Naive thymus-derived CD8-positive, alpha-beta T cell (primary cell): ENCODE measurements at regions not wholly inside any gene's neighbourhood (a gene's known extent, or its start where the extent isn't known, plus 50 kb on each side); places are given as distances from the start of the nearest gene placed in this dataset.

ENCODE experiments used
- ATAC-seq, 2 donors: fragments of 150-1000 bp; cut with Tn5 transposase in 1 of 2; sonication (Bioruptor Pico), chemical (Tn5 transposase) in 1 of 2; 1 replicate in 1 of 2; 2 replicates in 1 of 2; pipeline ENCODE4 v1.10.0; 2021; ENCODE audit warnings: mild to moderate bottlenecking in 2 of 2, moderate library complexity in 2 of 2
- POLR2A ChIA-PET: fragments of 350-600 bp; sonication (Branson Sonifier 250); formaldehyde crosslinking; loops from one replicate; lab custom pipeline; 2021; ENCODE audit warnings: antibody characterized with exemption; lab: Charles Lee
- DNase-seq, 10 donors: peaks; one replicate each; pipeline versions ENCODE4 v3.0.0 to v3.0.0-alpha.2; 2020 to 2022
- H3K27ac Mint-ChIP-seq, 10 donors: one replicate each; pipeline ENCODE4 v1.8.0; 2020 to 2022; ENCODE audit warnings: mild to moderate bottlenecking in 10 of 10, mixed read lengths in 10 of 10, moderate library complexity in 4 of 10, inconsistent platforms in 1 of 10
- H3K27me3 Mint-ChIP-seq, 5 donors: one replicate each; pipeline ENCODE4 v1.8.0; 2021 to 2022; ENCODE audit warnings: mixed read lengths in 5 of 5
- H3K36me3 Mint-ChIP-seq, 3 donors: one replicate each; pipeline ENCODE4 v1.8.0; 2020 to 2022; ENCODE audit warnings: mixed read lengths in 3 of 3, mild to moderate bottlenecking in 2 of 3, inconsistent platforms in 1 of 3
- H3K4me1 Mint-ChIP-seq, 4 donors: one replicate each; pipeline ENCODE4 v1.8.0; 2021 to 2022; ENCODE audit warnings: mixed read lengths in 4 of 4
- H3K4me3 Mint-ChIP-seq, 10 donors: one replicate each; pipeline ENCODE4 v1.8.0; 2020 to 2022; ENCODE audit warnings: mild to moderate bottlenecking in 10 of 10, mixed read lengths in 10 of 10, moderate library complexity in 6 of 10, inconsistent platforms in 1 of 10
- H3K9me3 Mint-ChIP-seq, 9 donors: one replicate each; pipeline ENCODE4 v1.8.0; 2020 to 2022; ENCODE audit warnings: mixed read lengths in 9 of 9, mild to moderate bottlenecking in 3 of 9, inconsistent platforms in 1 of 9, moderate library complexity in 1 of 9

GRCh38 chr13:94968757-94969086, 256.4 kb upstream of the SOX21 start:
- Mint-ChIP-seq H3K4me3 (peak overlapping the region in 9 of 10 donors; percentile 9 to 78 (median 57)), H3K4me1 (peaks cover 2 to 11% (median 8%) of the 10 kb centered on the region in 4 donors), H3K36me3 (peaks cover 0 to 1% (median 0%) of the 10 kb centered on the region in 3 donors), H3K27ac (peak overlapping the region in 1 of 10 donors; percentile 65), H3K27me3 (peaks cover 19 to 60% (median 39%) of the 10 kb centered on the region in 5 donors), H3K9me3 (no peaks in the 10 kb centered on the region)
- POLR2A ChIA-PET = no interaction called here
- DNase-seq = no peak
- ATAC-seq = no peak

- POLR2A ChIA-PET = no interaction called here
- Mint-ChIP-seq H3K9me3 (no peaks in the 10 kb centered on the region), H3K4me3 (peak overlapping the region in 9 of 10 donors; percentile 12 to 78 (median 57)), H3K36me3 (peaks cover 0 to 3% (median 1%) of the 10 kb centered on the region in 3 donors), H3K4me1 (peaks cover 2 to 11% (median 8%) of the 10 kb centered on the region in 4 donors), H3K27me3 (peaks cover 25 to 65% (median 43%) of the 10 kb centered on the region in 5 donors), H3K27ac (peak overlapping the region in 1 of 10 donors; percentile 65)
- ATAC-seq (peak in 1 of 2 donors; percentile 39), DNase-seq (no peak)
Observed at GRCh38 chr13:94968040-94968756, 255.9 kb upstream of the SOX21 start.

- DNase-seq (peak in 1 of 10 donors; percentile 10), ATAC-seq (peak; percentile 32 to 47)
- peak overlapping the region in 8 of 10 donors; percentile 32 to 69 (median 56) for H3K4me3 Mint-ChIP-seq
Observed at GRCh38 chr13:94967183-94968039, 255.1 kb upstream of the SOX21 start.

DNA sequence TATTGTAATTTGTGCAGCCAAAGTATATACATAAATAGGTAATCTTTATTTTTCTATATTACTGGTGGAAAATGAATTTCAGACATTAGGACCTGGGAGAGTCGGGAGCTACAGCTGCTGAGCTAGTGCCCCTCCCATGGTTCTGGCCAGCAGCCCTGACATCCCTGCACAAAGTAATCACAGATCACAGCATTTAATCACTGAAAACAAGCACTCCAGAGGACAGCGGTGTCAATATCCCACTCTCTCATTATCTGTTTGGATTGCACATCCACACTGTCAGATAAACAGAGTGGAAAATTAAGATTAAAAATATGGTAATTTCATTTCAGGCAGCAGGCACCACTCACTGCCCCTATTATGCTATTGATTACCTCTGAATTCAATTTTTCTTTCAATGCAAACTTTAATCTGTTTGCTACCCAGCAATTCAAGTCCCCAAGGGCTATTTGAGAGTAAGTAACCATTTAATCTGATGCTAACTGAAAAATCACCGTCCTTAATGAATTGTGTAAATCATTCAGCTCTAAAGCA, 254.1 kb upstream of the SOX21 start:
- Mint-ChIP-seq H3K9me3 (peaks cover 0 to 3% (median 0%) of the 10 kb centered on the region in 9 donors), H3K36me3 (peaks cover 0 to 3% (median 1%) of the 10 kb centered on the region in 3 donors), H3K4me3 (peak overlapping the region in 4 of 10 donors; percentile 0 to 52 (median 16)), H3K4me1 (peaks cover 2 to 11% (median 8%) of the 10 kb centered on the region in 4 donors), H3K27ac (no peak overlapping the region), H3K27me3 (peaks cover 33 to 82% (median 56%) of the 10 kb centered on the region in 5 donors)
- POLR2A ChIA-PET = no interaction called here
- DNase-seq (no peak), ATAC-seq (no peak)

More at GRCh38 chr13:94967183-94968039, 255.1 kb upstream of the SOX21 start:
- peaks cover 2 to 11% (median 8%) of the 10 kb centered on the region in 4 donors for H3K4me1 Mint-ChIP-seq
- peaks cover 29 to 73% (median 49%) of the 10 kb centered on the region in 5 donors for H3K27me3 Mint-ChIP-seq
- H3K36me3 Mint-ChIP-seq = peaks cover 0 to 3% (median 1%) of the 10 kb centered on the region in 3 donors
- POLR2A ChIA-PET = no interaction called here
- H3K9me3 Mint-ChIP-seq = peaks cover 0 to 3% (median 0%) of the 10 kb centered on the region in 9 donors
- no peak overlapping the region for H3K27ac Mint-ChIP-seq

DNA sequence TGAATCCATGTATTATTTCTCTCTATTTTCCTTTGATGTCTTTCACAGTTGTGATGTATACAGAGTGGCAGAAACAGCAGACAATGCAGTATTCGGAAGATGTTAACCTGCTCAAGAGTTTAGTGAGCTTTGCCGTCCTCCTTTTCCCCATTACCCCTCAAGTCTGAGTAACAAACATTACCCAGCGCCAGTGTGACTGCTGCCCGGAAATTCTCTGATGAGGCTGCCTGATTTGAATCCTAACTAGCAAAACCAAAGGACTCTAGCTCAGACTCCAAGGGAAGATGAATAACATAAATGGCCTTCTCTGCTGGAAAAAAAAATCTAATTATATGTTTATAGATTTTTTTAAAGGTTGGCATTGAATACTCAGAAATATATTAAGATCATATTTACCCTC, 247.3 kb upstream of the SOX21 start:
- Mint-ChIP-seq H3K27ac (no peak overlapping the region), H3K9me3 (peaks cover 0 to 3% (median 0%) of the 10 kb centered on the region in 9 donors), H3K27me3 (peaks cover 15 to 42% (median 20%) of the 10 kb centered on the region in 5 donors), H3K4me3 (no peak overlapping the region), H3K36me3 (peaks cover 0 to 3% (median 1%) of the 10 kb centered on the region in 3 donors), H3K4me1 (no peaks in the 10 kb centered on the region)
- ATAC-seq = no peak
- POLR2A ChIA-PET = no interaction called here
- DNase-seq = no peak

- POLR2A ChIA-PET = no interaction called here
- H3K9me3 Mint-ChIP-seq = peaks cover 0 to 5% (median 0%) of the 10 kb centered on the region in 9 donors
- ATAC-seq = no peak
Observed at GRCh38 chr13:94956417-94957110, 244.2 kb upstream of the SOX21 start.

DNA sequence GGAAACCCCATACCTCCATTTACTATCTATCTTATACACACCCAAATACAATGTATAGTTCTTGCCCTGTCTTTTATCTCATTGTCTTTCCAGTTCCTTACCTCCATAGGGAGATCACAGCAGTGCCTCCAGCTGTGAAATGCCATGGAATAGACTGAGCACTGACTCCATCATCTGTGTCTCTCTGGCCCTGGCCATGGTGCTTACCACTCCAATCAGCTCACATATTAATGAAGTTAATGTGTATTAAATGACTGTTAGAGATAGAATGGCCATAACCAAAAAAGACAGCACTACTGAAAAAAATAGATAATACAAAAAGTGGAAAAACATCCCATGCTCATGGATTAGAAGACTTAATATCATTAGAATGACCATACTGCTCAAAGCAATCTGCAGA, 240.4 kb upstream of the SOX21 start:
- H3K27ac Mint-ChIP-seq = no peak overlapping the region
- H3K36me3 Mint-ChIP-seq = peaks cover 0 to 4% (median 2%) of the 10 kb centered on the region in 3 donors
- ATAC-seq = no peak
- DNase-seq = no peak
- peaks cover 0 to 5% (median 0%) of the 10 kb centered on the region in 9 donors for H3K9me3 Mint-ChIP-seq
- no peak overlapping the region for H3K4me3 Mint-ChIP-seq
- H3K27me3 Mint-ChIP-seq = peaks cover 4 to 36% (median 13%) of the 10 kb centered on the region in 5 donors
- POLR2A ChIA-PET = no interaction called here
- no peaks in the 10 kb centered on the region for H3K4me1 Mint-ChIP-seq

More at GRCh38 chr13:94956417-94957110, 244.2 kb upstream of the SOX21 start:
- H3K4me1 Mint-ChIP-seq = no peaks in the 10 kb centered on the region
- H3K27ac Mint-ChIP-seq = no peak overlapping the region
- no peak for DNase-seq
- peaks cover 4 to 35% (median 11%) of the 10 kb centered on the region in 5 donors for H3K27me3 Mint-ChIP-seq
- H3K36me3 Mint-ChIP-seq = no peaks in the 10 kb centered on the region
- no peak overlapping the region for H3K4me3 Mint-ChIP-seq

GRCh38 chr13:94950303-94950702, 238.0 kb upstream of the SOX21 start:
- POLR2A ChIA-PET = no interaction called here
- DNase-seq (no peak), ATAC-seq (no peak)
- Mint-ChIP-seq H3K4me3 (no peak overlapping the region), H3K27ac (no peak overlapping the region), H3K36me3 (peaks cover 0 to 4% (median 2%) of the 10 kb centered on the region in 3 donors), H3K9me3 (peaks cover 0 to 5% (median 0%) of the 10 kb centered on the region in 9 donors), H3K27me3 (peaks cover 7 to 53% (median 23%) of the 10 kb centered on the region in 5 donors), H3K4me1 (no peaks in the 10 kb centered on the region)

DNA sequence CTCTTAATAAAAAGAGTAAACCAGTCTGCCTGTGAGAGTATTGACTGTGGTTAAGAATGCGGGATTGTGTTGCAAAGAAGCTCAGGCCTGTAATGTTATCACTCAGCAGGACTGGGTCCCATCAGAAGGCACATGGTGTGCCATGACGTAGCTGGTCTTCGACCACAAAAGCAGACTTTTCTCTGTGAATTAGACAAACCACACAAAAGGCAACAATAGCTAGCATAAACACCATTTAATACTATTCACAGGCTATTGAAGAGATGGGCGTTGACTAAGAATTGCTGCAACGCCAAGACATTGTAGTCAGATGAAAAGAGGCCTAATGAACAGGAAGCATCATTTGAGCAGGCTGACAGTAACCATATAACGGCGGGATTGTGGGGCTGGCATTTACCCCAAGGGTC, 235.6 kb upstream of the SOX21 start:
- DNase-seq (no peak), ATAC-seq (no peak)
- no peak overlapping the region for H3K27ac Mint-ChIP-seq
- no peak overlapping the region for H3K4me3 Mint-ChIP-seq
- no peaks in the 10 kb centered on the region for H3K4me1 Mint-ChIP-seq
- POLR2A ChIA-PET = no interaction called here
- H3K27me3 Mint-ChIP-seq = peaks cover 7 to 58% (median 25%) of the 10 kb centered on the region in 5 donors
- peaks cover 0 to 4% (median 0%) of the 10 kb centered on the region in 9 donors for H3K9me3 Mint-ChIP-seq
- peaks cover 0 to 4% (median 2%) of the 10 kb centered on the region in 3 donors for H3K36me3 Mint-ChIP-seq

GRCh38 chr13:94947392-94947791, 235.0 kb upstream of the SOX21 start:
- Mint-ChIP-seq H3K27me3 (peaks cover 6 to 52% (median 22%) of the 10 kb centered on the region in 5 donors), H3K36me3 (peaks cover 0 to 4% (median 2%) of the 10 kb centered on the region in 3 donors), H3K9me3 (peaks cover 0 to 5% (median 0%) of the 10 kb centered on the region in 9 donors), H3K4me3 (no peak overlapping the region), H3K27ac (no peak overlapping the region), H3K4me1 (no peaks in the 10 kb centered on the region)
- POLR2A ChIA-PET = no interaction called here
- DNase-seq (no peak), ATAC-seq (no peak)

DNA sequence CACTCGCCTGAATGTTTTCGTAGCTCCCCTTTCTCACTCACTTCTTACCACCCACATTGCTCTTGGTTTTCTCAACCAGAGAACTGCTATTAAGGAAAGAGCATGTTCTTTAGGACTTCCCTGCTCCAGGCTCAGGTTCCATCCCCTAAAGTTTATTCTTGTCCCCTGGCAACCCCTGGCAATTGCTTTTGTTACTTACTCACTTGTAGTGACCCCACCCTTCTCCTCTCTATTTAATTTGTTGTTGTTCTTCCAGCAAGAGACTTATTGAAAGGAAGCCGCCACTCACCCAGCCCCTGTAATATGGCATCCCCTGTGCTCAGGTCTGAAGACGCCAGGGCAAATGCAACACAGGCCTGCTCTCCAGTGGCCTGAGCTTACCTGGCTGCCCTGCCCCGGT, 233.7 kb upstream of the SOX21 start:
- no peak overlapping the region for H3K27ac Mint-ChIP-seq
- no peak overlapping the region for H3K4me3 Mint-ChIP-seq
- POLR2A ChIA-PET = no interaction called here
- peaks cover 0 to 11% (median 3%) of the 10 kb centered on the region in 9 donors for H3K9me3 Mint-ChIP-seq
- no peaks in the 10 kb centered on the region for H3K4me1 Mint-ChIP-seq
- ATAC-seq (no peak), DNase-seq (no peak)
- peaks cover 0 to 4% (median 0%) of the 10 kb centered on the region in 3 donors for H3K36me3 Mint-ChIP-seq
- peaks cover 4 to 40% (median 14%) of the 10 kb centered on the region in 5 donors for H3K27me3 Mint-ChIP-seq

DNA sequence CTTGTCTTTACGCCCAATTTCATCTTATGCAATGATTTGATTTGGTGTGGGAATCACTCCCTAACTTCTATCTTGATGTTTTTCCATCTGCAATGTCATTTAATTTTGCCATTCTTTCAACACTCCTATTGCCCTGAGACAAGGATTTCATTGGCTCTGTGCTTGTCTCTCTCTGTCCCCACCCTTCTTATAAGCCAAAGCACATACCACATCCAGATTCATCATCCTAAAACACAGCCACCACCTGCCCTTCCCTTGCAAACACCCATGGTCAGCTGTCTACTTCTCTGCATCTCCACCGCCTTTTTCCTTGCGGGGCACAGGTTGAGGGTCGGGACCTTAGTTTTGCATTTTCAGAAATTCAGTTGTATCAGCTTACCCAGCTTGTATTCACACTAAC, 225.8 kb upstream of the SOX21 start:
- H3K4me3 Mint-ChIP-seq = no peak overlapping the region
- no peak overlapping the region for H3K27ac Mint-ChIP-seq
- H3K36me3 Mint-ChIP-seq = peaks cover 0 to 5% (median 0%) of the 10 kb centered on the region in 3 donors
- peaks cover 4 to 27% (median 12%) of the 10 kb centered on the region in 5 donors for H3K27me3 Mint-ChIP-seq
- peaks cover 0 to 19% (median 4%) of the 10 kb centered on the region in 9 donors for H3K9me3 Mint-ChIP-seq
- POLR2A ChIA-PET = no interaction called here
- no peaks in the 10 kb centered on the region for H3K4me1 Mint-ChIP-seq
- DNase-seq (no peak), ATAC-seq (no peak)
